CD4-positive, alpha-beta T cell (primary cell): ENCODE measurements at regions not wholly inside any gene's neighbourhood (a gene's known extent, or its start where the extent isn't known, plus 50 kb on each side); places are given as distances from the start of the nearest gene placed in this dataset.

Experiments used
- ATAC-seq: fragments of 200-7000 bp; cut with Tn5 transposase; one replicate; pipeline ENCODE4 v1.10.0; 2022; ENCODE audit warnings: mild to moderate bottlenecking; ENCODE audit not compliant: poor library complexity
- CTCF ChIA-PET: fragments of 350-600 bp; sonication (Branson Sonifier 250); formaldehyde crosslinking; loops from one replicate; lab custom pipeline; 2021; ENCODE audit warnings: antibody characterized with exemption, inconsistent platforms; lab: Charles Lee
- POLR2A ChIA-PET: fragments of 350-600 bp; sonication (Branson Sonifier 250); formaldehyde crosslinking; loops from one replicate; lab custom pipeline; 2021; ENCODE audit warnings: antibody characterized with exemption, inconsistent platforms; lab: Charles Lee
- DNase-seq, 14 experiments: peaks; one replicate each; pipeline ENCODE4 v3.0.0-alpha.2; 2013 to 2020; ENCODE audit warnings: mixed read lengths in 2 of 14
- H3K27ac ChIP-seq, 2 donors: one replicate each; pipeline versions ENCODE4 v1.5.1 to v1.7.0; 2013; ENCODE audit warnings: low read length in 2 of 2, low read depth in 1 of 2, mild to moderate bottlenecking in 1 of 2
- H3K27me3 ChIP-seq, 2 experiments: 1 replicate in 1 of 2; 2 replicates in 1 of 2; pipeline versions ENCODE4 v1.6.1 to v1.7.0; 2013; ENCODE audit warnings: low read length in 2 of 2, control low read depth in 1 of 2, mild to moderate bottlenecking in 1 of 2, moderate library complexity in 1 of 2; ENCODE audit not compliant: insufficient read depth in 2 of 2, control insufficient read depth in 1 of 2
- H3K36me3 ChIP-seq: one replicate; pipeline ENCODE4 v1.6.1; 2013; ENCODE audit warnings: low read length, control low read depth; ENCODE audit not compliant: insufficient read depth
- H3K4me1 ChIP-seq: one replicate; pipeline ENCODE4 v1.6.1; 2013; ENCODE audit warnings: low read length, control low read depth; ENCODE audit not compliant: insufficient read depth
- H3K4me3 ChIP-seq: one replicate; pipeline ENCODE4 v1.5.1; 2013; ENCODE audit warnings: mild to moderate bottlenecking, low read length, moderate library complexity
- H3K9me3 ChIP-seq, 2 experiments: 1 replicate in 1 of 2; 2 replicates in 1 of 2; pipeline versions ENCODE4 v1.6.1 to v1.7.0; 2013; ENCODE audit warnings: low read length in 2 of 2, mild to moderate bottlenecking in 2 of 2, control low read depth in 1 of 2, moderate library complexity in 1 of 2; ENCODE audit not compliant: control insufficient read depth in 1 of 2, insufficient read depth in 1 of 2
- H3K27ac Mint-ChIP-seq: one replicate; pipeline ENCODE4 v1.8.0; 2020; ENCODE audit warnings: mixed read lengths
- H3K27me3 Mint-ChIP-seq: one replicate; pipeline ENCODE4 v1.8.0; 2021; ENCODE audit warnings: mixed read lengths
- H3K36me3 Mint-ChIP-seq: one replicate; pipeline ENCODE4 v1.8.0; 2021; ENCODE audit warnings: low read depth, mixed read lengths
- H3K4me1 Mint-ChIP-seq: one replicate; pipeline ENCODE4 v1.8.0; 2021; ENCODE audit warnings: low read depth, mixed read lengths
- H3K4me3 Mint-ChIP-seq: one replicate; pipeline ENCODE4 v1.8.0; 2020; ENCODE audit warnings: mild to moderate bottlenecking, mixed read lengths
- H3K9me3 Mint-ChIP-seq: one replicate; pipeline ENCODE4 v1.8.0; 2020; ENCODE audit warnings: mixed read lengths
- CTCF ChIP-seq: fragments of 200-600 bp; IDR thresholded peaks from one replicate; pipeline ENCODE4 v1.8.0; 2022; ENCODE audit warnings: antibody characterized with exemption, mild to moderate bottlenecking
- intact Hi-C, 2 experiments: fragments of 100-400 bp; cut with DNase I in 1 of 2; cut with micrococcal nuclease in 1 of 2; formaldehyde crosslinking; loops; one replicate each; pipeline versions ENCODE4 v1.15.1 to v1.9.0; 2023 to 2025; cut with DNase I, micrococcal nuclease

DNA sequence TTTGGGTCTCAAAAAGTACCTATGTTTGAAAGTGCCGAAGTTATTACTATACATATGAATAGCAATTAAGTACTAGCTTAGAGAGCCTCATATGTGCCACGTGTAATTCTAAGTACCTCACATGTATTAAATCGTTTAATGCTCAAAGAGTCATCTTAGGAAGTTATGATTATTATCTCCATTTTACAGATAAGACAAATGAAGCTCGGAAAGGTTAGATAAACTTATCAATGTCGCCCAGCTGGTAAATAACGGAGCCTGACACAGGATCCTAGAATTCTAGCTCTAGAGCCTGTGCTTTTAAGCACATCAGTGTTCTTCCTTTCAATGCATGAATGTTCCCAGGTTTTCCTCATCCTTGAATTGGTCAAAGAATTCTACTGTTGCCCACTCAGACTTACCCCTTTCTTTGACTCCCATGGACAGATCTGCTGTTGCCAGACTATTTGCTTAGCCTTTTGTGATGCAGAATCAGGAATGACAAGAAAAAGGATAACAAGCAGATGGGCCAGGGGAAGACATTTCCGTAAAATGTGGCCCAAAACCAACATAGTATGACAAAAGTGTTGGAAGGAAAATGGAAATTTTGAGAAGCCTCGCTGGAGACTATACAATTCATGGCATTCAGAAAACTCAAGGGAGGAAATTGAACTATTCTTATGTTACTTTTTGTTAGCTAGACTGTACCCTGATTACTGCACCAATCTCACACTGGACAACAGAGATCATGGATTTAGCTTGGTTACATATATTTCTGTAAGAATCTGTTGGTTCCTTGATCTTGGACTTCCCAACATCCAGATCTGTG is 237.1 kb upstream of the CITED2 start:
- DNase-seq = no peak
- TF ChIP-seq CTCF = no peak
- Mint-ChIP-seq H3K36me3 (no peaks in the 10 kb centered on the region), H3K9me3 (no peaks in the 10 kb centered on the region), H3K4me1 (no peaks in the 10 kb centered on the region), H3K4me3 (no peak overlapping the region), H3K27me3 (no peaks in the 10 kb centered on the region), H3K27ac (no peak overlapping the region)
- Histone ChIP-seq H3K4me3 (no peak overlapping the region), H3K4me1 (no peaks in the 10 kb centered on the region), H3K9me3 (no peaks in the 10 kb centered on the region), H3K36me3 (no peaks in the 10 kb centered on the region), H3K27me3 (no peaks in the 10 kb centered on the region), H3K27ac (no peak overlapping the region)
- intact Hi-C loops = no loop called here
- ChIA-PET CTCF (interaction anchor here (0.6 kb wide), 1 partner anchor 32 kb away, joined by 3 read pairs; no protein-coding TSS in a partner anchor), POLR2A (no interaction called here)
- no peak for ATAC-seq

GRCh38 chr6:139608466-139609261 is 234.2 kb upstream of the CITED2 start:
- POLR2A ChIA-PET = no interaction called here
- CTCF ChIA-PET = no interaction called here
- peaks cover 6% of the 10 kb centered on the region for H3K27me3 Mint-ChIP-seq
- H3K27ac ChIP-seq = no peak overlapping the region
- DNase-seq (no peak), ATAC-seq (no peak)
- no peaks in the 10 kb centered on the region for H3K9me3 ChIP-seq
- H3K27ac Mint-ChIP-seq = no peak overlapping the region
- intact Hi-C loops = loop anchor here in 1 of 2 experiments (10.0 kb wide), 1 partner anchor 104 kb away; no protein-coding TSS in a partner anchor
- H3K4me3 Mint-ChIP-seq = no peak overlapping the region
- no peaks in the 10 kb centered on the region for H3K4me1 ChIP-seq
- H3K36me3 Mint-ChIP-seq = no peaks in the 10 kb centered on the region
- TF ChIP-seq CTCF = no peak
- H3K36me3 ChIP-seq = no peaks in the 10 kb centered on the region
- no peaks in the 10 kb centered on the region for H3K9me3 Mint-ChIP-seq
- no peaks in the 10 kb centered on the region for H3K27me3 ChIP-seq
- no peak overlapping the region for H3K4me3 ChIP-seq
- H3K4me1 Mint-ChIP-seq = no peaks in the 10 kb centered on the region

DNA sequence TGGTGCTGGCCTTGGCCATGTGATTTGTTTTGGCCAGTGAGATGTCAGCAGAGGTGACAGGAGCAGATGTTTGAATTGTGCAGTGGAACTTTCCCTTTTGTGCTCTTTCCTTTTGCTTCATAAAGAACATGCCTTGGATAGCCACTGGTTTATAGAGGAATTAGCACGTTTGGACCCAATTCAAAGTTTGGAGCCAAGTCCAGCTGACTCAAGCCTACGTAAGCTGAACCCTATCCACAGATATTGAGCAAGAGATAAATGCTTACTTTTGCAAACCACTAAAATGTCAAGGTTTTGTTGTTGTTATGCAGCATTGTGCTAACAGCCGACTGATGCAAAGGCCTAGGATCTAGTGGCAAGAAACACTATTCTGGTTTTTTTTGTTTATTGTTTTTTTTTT is 230.9 kb upstream of the CITED2 start:
- Histone ChIP-seq H3K4me3 (no peak overlapping the region), H3K9me3 (no peaks in the 10 kb centered on the region), H3K36me3 (no peaks in the 10 kb centered on the region), H3K27me3 (no peaks in the 10 kb centered on the region), H3K4me1 (no peaks in the 10 kb centered on the region), H3K27ac (no peak overlapping the region)
- Mint-ChIP-seq H3K9me3 (no peaks in the 10 kb centered on the region), H3K27me3 (peaks cover 6% of the 10 kb centered on the region), H3K36me3 (no peaks in the 10 kb centered on the region), H3K4me1 (no peaks in the 10 kb centered on the region), H3K27ac (no peak overlapping the region), H3K4me3 (no peak overlapping the region)
- intact Hi-C loops = loop anchor here in 1 of 2 experiments (10.0 kb wide), 1 partner anchor 101 kb away; no protein-coding TSS in a partner anchor
- no peak for DNase-seq
- TF ChIP-seq CTCF = no peak
- CTCF ChIA-PET = no interaction called here
- POLR2A ChIA-PET = no interaction called here
- no peak for ATAC-seq
